Activated naive CD8-positive, alpha-beta T cell treated with anti-CD3 and anti-CD28 coated beads for 36 hours (primary cell): ENCODE measurements at regions not wholly inside any gene's neighbourhood (a gene's known extent, or its start where the extent isn't known, plus 50 kb on each side); places are given as distances from the start of the nearest gene placed in this dataset.

Experiments used
- DNase-seq: peaks from one replicate; pipeline ENCODE4 v3.0.0; 2021
- H3K27ac Mint-ChIP-seq: one replicate; pipeline ENCODE4 v1.8.0; 2022; ENCODE audit warnings: mild to moderate bottlenecking, moderate library complexity, mixed read lengths
- H3K27me3 Mint-ChIP-seq: one replicate; pipeline ENCODE4 v1.8.0; 2022; ENCODE audit warnings: mild to moderate bottlenecking, mixed read lengths
- H3K36me3 Mint-ChIP-seq: one replicate; pipeline ENCODE4 v1.8.0; 2021; ENCODE audit warnings: mild to moderate bottlenecking, mixed read lengths
- H3K4me1 Mint-ChIP-seq: one replicate; pipeline ENCODE4 v1.8.0; 2021; ENCODE audit warnings: mixed read lengths
- H3K4me3 Mint-ChIP-seq: one replicate; pipeline ENCODE4 v1.8.0; 2022; ENCODE audit warnings: mild to moderate bottlenecking, moderate library complexity, mixed read lengths
- H3K9me3 Mint-ChIP-seq: one replicate; pipeline ENCODE4 v1.8.0; 2022; ENCODE audit warnings: mixed read lengths

- Mint-ChIP-seq H3K27me3 (no peaks in the 10 kb centered on the region), H3K9me3 (no peaks in the 10 kb centered on the region), H3K4me1 (peaks cover 3% of the 10 kb centered on the region), H3K4me3 (no peak overlapping the region), H3K27ac (no peak overlapping the region), H3K36me3 (peaks cover 7% of the 10 kb centered on the region)
- DNase-seq, result no peak
These were observed 323.4 kb downstream of the LTN1 start for GRCh38 chr21:28669321-28669720.

DNA sequence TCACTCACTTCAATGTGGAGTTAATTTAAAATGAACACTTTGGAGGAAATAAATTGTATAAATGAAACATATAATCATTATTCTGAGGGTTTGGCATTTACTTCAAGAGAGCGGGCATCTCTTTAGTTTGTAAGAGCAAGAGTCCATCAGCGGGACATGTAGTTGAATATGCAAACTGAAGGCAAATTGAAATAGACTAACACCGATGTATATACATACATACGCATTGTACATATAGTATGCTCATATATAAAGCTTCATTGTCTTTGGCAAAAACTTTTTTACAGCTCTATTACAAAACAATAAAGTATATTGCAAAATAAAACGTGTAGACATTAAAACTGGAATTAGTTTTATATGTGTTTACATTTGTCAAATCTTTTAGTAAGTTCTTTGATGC, 328.9 kb downstream of the LTN1 start:
- H3K27me3 Mint-ChIP-seq, result no peaks in the 10 kb centered on the region
- DNase-seq, result no peak
- no peaks in the 10 kb centered on the region for H3K9me3 Mint-ChIP-seq
- H3K36me3 Mint-ChIP-seq, result no peaks in the 10 kb centered on the region
- no peaks in the 10 kb centered on the region for H3K4me1 Mint-ChIP-seq
- no peak overlapping the region for H3K4me3 Mint-ChIP-seq
- no peak overlapping the region for H3K27ac Mint-ChIP-seq

- no peak for DNase-seq
- H3K4me1 Mint-ChIP-seq, result no peaks in the 10 kb centered on the region
- H3K36me3 Mint-ChIP-seq, result no peaks in the 10 kb centered on the region
- no peaks in the 10 kb centered on the region for H3K9me3 Mint-ChIP-seq
- no peak overlapping the region for H3K4me3 Mint-ChIP-seq
- H3K27ac Mint-ChIP-seq, result no peak overlapping the region
- H3K27me3 Mint-ChIP-seq, result no peaks in the 10 kb centered on the region
These were observed 329.5 kb downstream of the LTN1 start for GRCh38 chr21:28663111-28663693.

DNA sequence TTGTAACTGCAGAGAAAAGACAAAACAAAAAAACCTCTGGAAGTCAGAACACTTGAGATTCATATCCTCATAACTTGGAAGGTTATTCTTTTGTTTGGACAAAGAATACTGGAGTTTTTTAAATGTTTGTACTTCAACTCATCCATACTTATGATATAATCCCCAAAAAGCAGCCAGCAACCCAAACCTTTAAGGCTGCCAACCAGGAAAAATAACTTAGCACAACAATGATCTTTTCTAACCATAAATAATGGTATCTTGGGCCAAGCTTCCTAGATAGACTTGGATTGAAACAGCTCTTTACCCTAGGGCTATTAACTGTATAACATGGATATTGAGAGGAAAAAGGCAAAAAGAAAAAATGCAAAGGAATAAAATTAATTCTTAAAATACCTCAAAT, 335.1 kb downstream of the LTN1 start:
- H3K9me3 Mint-ChIP-seq, result peaks cover 3% of the 10 kb centered on the region
- no peaks in the 10 kb centered on the region for H3K4me1 Mint-ChIP-seq
- H3K36me3 Mint-ChIP-seq, result no peaks in the 10 kb centered on the region
- no peak for DNase-seq
- no peak overlapping the region for H3K4me3 Mint-ChIP-seq
- no peaks in the 10 kb centered on the region for H3K27me3 Mint-ChIP-seq
- H3K27ac Mint-ChIP-seq, result no peak overlapping the region

DNA sequence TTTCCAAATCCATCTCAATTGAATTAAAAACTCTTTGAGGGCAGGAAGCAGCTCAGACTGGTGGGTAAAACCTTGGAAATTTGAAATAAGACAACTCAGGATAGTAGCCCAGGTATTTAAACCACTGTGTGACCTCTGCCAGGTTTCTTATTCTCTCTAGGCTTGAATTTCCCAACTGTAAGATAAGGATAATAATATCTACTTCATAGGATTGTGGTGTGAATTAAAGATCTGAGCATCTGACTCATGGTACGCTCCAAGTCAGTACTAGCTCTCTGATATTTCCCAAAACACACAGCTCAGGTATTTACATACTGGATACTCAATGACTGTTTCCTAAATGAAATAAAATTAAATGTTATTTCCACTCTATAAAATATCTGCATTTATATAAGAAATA, 337.2 kb downstream of the LTN1 start:
- Mint-ChIP-seq H3K27ac (no peak overlapping the region), H3K36me3 (no peaks in the 10 kb centered on the region), H3K4me3 (no peak overlapping the region), H3K9me3 (peaks cover 3% of the 10 kb centered on the region), H3K27me3 (no peaks in the 10 kb centered on the region), H3K4me1 (no peaks in the 10 kb centered on the region)
- no peak for DNase-seq

GRCh38 chr21:28654406-28654805, 338.3 kb downstream of the LTN1 start:
- DNase-seq, result no peak
- H3K4me1 Mint-ChIP-seq, result no peaks in the 10 kb centered on the region
- H3K9me3 Mint-ChIP-seq, result peaks cover 3% of the 10 kb centered on the region
- no peaks in the 10 kb centered on the region for H3K27me3 Mint-ChIP-seq
- H3K4me3 Mint-ChIP-seq, result no peak overlapping the region
- no peaks in the 10 kb centered on the region for H3K36me3 Mint-ChIP-seq
- H3K27ac Mint-ChIP-seq, result no peak overlapping the region

- Mint-ChIP-seq H3K27ac (no peak overlapping the region), H3K36me3 (peaks cover 1% of the 10 kb centered on the region), H3K4me3 (no peak overlapping the region), H3K9me3 (no peaks in the 10 kb centered on the region), H3K4me1 (no peaks in the 10 kb centered on the region), H3K27me3 (no peaks in the 10 kb centered on the region)
- DNase-seq, result no peak
These were observed 347.9 kb downstream of the LTN1 start for GRCh38 chr21:28644762-28645161.

DNA sequence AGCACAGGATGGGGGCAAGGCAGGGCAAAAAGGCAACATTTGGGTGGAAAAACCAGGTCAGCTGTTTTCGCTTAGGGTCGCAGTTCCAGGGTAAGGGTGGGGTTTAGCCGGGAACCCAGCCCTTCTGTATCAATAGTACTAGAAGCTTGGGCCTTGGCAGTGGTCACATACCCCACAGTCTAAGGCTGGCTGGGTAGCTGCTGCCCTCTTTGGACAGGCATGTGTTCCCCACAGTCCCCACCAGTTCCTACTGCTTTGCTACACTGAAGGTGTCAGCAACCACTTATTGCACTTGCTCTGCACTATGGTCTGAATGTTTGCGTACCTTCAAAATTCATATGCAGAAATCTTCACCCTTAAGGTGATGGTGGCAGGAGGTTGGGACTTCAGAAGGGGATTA, 349.8 kb downstream of the LTN1 start:
- H3K36me3 Mint-ChIP-seq, result peaks cover 3% of the 10 kb centered on the region
- no peak for DNase-seq
- no peak overlapping the region for H3K27ac Mint-ChIP-seq
- no peaks in the 10 kb centered on the region for H3K27me3 Mint-ChIP-seq
- H3K9me3 Mint-ChIP-seq, result no peaks in the 10 kb centered on the region
- H3K4me3 Mint-ChIP-seq, result no peak overlapping the region
- no peaks in the 10 kb centered on the region for H3K4me1 Mint-ChIP-seq

GRCh38 chr21:28641731-28642130, 350.9 kb downstream of the LTN1 start:
- peaks cover 5% of the 10 kb centered on the region for H3K4me1 Mint-ChIP-seq
- peaks cover 3% of the 10 kb centered on the region for H3K36me3 Mint-ChIP-seq
- no peak overlapping the region for H3K4me3 Mint-ChIP-seq
- H3K27me3 Mint-ChIP-seq, result no peaks in the 10 kb centered on the region
- DNase-seq, result no peak
- no peak overlapping the region for H3K27ac Mint-ChIP-seq
- no peaks in the 10 kb centered on the region for H3K9me3 Mint-ChIP-seq

DNA sequence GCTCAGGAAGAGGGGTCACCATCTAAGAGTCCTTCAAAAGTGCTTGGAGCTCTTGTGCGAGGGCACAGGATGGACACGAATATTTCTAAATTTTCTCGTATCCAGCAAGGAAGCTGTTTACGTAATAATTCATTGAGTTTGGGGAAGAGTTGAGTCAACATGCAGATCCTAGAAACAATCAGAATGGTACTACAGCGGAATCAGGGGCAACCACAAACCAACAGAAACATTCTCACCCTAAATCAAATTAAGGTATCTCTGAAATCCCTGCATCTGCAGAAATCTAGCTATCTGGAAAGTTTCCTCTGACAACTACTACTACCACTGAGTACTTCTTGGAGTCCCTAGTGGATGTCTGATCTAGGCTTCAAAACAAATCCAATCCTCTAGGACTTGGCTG, 352.4 kb downstream of the LTN1 start:
- Mint-ChIP-seq H3K36me3 (peaks cover 5% of the 10 kb centered on the region), H3K9me3 (no peaks in the 10 kb centered on the region), H3K4me3 (no peak overlapping the region), H3K27ac (no peak overlapping the region), H3K27me3 (no peaks in the 10 kb centered on the region), H3K4me1 (peaks cover 10% of the 10 kb centered on the region)
- no peak for DNase-seq

- no peak overlapping the region for H3K4me3 Mint-ChIP-seq
- peaks cover 5% of the 10 kb centered on the region for H3K36me3 Mint-ChIP-seq
- no peaks in the 10 kb centered on the region for H3K9me3 Mint-ChIP-seq
- peaks cover 10% of the 10 kb centered on the region for H3K4me1 Mint-ChIP-seq
- no peak overlapping the region for H3K27ac Mint-ChIP-seq
- H3K27me3 Mint-ChIP-seq, result no peaks in the 10 kb centered on the region
- DNase-seq, result no peak
These were observed 352.9 kb downstream of the LTN1 start for GRCh38 chr21:28639737-28640136.

- peak; percentile 2 for DNase-seq
- peak overlapping the region; percentile 39 for H3K27ac Mint-ChIP-seq
- H3K27me3 Mint-ChIP-seq, result no peaks in the 10 kb centered on the region
- H3K36me3 Mint-ChIP-seq, result peaks cover 4% of the 10 kb centered on the region
- peaks cover 12% of the 10 kb centered on the region for H3K4me1 Mint-ChIP-seq
- no peaks in the 10 kb centered on the region for H3K9me3 Mint-ChIP-seq
- no peak overlapping the region for H3K4me3 Mint-ChIP-seq
These were observed 355.7 kb downstream of the LTN1 start for GRCh38 chr21:28636752-28637691.

DNA sequence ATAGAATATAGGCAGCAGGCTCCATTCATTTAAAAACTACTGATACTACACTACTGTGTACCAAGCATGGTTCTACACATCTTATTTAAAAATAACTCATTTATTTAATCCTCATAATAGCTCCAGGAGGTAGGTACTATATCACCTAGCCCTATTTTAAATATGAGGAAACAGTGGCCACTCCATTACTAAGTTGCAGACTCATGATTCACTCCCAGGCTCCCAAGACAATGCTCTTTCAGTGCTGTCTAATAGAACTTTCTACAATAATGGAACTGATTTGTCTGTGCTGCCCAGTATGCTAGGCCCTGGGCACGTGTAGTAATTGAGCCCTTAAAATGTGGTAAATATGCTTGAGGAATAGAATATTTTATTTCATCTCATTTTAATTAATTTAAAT, 357.1 kb downstream of the LTN1 start:
- Mint-ChIP-seq H3K27me3 (no peaks in the 10 kb centered on the region), H3K36me3 (peaks cover 4% of the 10 kb centered on the region), H3K9me3 (no peaks in the 10 kb centered on the region), H3K4me3 (no peak overlapping the region), H3K27ac (no peak overlapping the region), H3K4me1 (peaks cover 12% of the 10 kb centered on the region)
- no peak for DNase-seq

DNA sequence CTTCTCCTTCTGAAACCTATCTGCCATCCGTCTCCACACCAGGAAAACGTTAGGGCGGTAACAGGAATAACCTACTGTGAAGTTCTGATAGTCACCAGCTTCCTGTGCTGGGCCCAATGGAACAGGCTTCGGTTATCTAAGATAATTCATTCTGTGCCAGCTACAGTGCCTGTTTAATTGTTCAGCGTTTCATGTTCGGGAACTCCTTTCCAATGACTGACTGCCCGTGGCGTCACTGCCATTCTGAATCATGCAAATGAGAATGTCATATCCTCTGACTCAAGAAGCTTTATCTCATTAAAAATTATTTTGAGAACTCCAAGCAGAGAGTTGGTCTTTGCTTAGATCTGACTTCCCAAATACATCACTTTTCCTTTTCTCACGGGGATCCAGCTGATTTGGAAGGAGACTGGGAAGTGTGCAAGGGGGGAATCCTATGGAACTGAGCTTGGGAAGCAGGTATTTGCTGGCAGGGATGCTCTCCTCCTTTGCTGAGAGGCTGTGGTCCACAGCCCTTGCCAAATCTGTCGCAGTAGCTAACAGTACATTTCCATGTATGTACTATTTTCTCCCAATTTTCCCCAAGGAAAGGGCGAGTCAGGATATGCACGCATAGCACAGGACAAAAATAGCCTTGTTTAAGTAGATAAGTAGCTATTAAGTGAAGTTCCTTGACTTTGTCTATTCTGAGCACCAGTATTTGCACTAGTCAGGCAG, 358.7 kb downstream of the LTN1 start:
- Mint-ChIP-seq H3K27me3 (no peaks in the 10 kb centered on the region), H3K27ac (no peak overlapping the region), H3K9me3 (no peaks in the 10 kb centered on the region), H3K4me1 (peaks cover 12% of the 10 kb centered on the region), H3K36me3 (peaks cover 4% of the 10 kb centered on the region), H3K4me3 (no peak overlapping the region)
- DNase-seq, result no peak

- no peaks in the 10 kb centered on the region for H3K9me3 Mint-ChIP-seq
- peaks cover 2% of the 10 kb centered on the region for H3K36me3 Mint-ChIP-seq
- no peak overlapping the region for H3K4me3 Mint-ChIP-seq
- peaks cover 12% of the 10 kb centered on the region for H3K4me1 Mint-ChIP-seq
- no peak for DNase-seq
- no peaks in the 10 kb centered on the region for H3K27me3 Mint-ChIP-seq
- H3K27ac Mint-ChIP-seq, result no peak overlapping the region
These were observed 359.8 kb downstream of the LTN1 start for GRCh38 chr21:28632755-28633408.
